ENCODE measurements at regions not wholly inside any gene's neighbourhood (a gene's known extent, or its start where the extent isn't known, plus 50 kb on each side); places are given as distances from the start of the nearest gene placed in this dataset.
A peak's percentile ranks its signal among the peaks of the same experiment; 100 is the strongest.

- Histone ChIP-seq H3K36me3 (ENCODE audit: insufficient read depth, low read length) (no peaks in the 10 kb centered on the region), H3K9me3 (ENCODE audit: insufficient read depth, low read depth, low read length) (no peaks in the 10 kb centered on the region), H2AFZ (ENCODE audit: low read depth, low read length) (no peak overlapping the region), H3K4me3 (ENCODE audit: insufficient read depth, low read depth, low read length) (no peak overlapping the region), H3K27me3 (ENCODE audit: insufficient read depth, low read length) (no peaks in the 10 kb centered on the region), H3K4me1 (ENCODE audit: insufficient read depth, low read length) (peaks cover 49% of the 10 kb centered on the region), H3K79me2 (ENCODE audit: insufficient read depth, low read length) (no peaks in the 10 kb centered on the region), H4K20me1 (ENCODE audit: insufficient read depth, low read length) (no peaks in the 10 kb centered on the region), H3K9ac (ENCODE audit: low read length) (no peak overlapping the region), H3K27ac (ENCODE audit: low read depth, low read length) (no peak overlapping the region), H3K4me2 (ENCODE audit: low read length) (no peak overlapping the region)
- no peak overlapping the region for H3K4me3 Mint-ChIP-seq (ENCODE audit: unreplicated experiment)
- DNase-seq (ENCODE audit: low read depth) (no peak), FAIRE-seq (no peak)
- peaks cover 45% of the 10 kb centered on the region for H3K4me1 Mint-ChIP-seq (ENCODE audit: low read depth, unreplicated experiment)
- H3K9me3 Mint-ChIP-seq (ENCODE audit: unreplicated experiment), result peaks cover 1% of the 10 kb centered on the region
- TF ChIP-seq CTCF (IDR thresholded peaks at IDR 0.05; ENCODE audit: insufficient read depth, low read depth, low read length) (no peak), EZH2 (IDR thresholded peaks at IDR 0.05; ENCODE audit: insufficient read depth, low read length) (no peak)
- H3K36me3 Mint-ChIP-seq (ENCODE audit: low read depth, unreplicated experiment), result no peaks in the 10 kb centered on the region
- H3K27me3 Mint-ChIP-seq (ENCODE audit: low read depth, unreplicated experiment), result no peaks in the 10 kb centered on the region
- H3K27ac Mint-ChIP-seq (ENCODE audit: unreplicated experiment), result no peak overlapping the region
These were observed 250.6 kb downstream of the MSRB3 start for GRCh38 chr12:65529106-65529505.

- DNase-seq (ENCODE audit: low read depth) (no peak), FAIRE-seq (no peak)
- TF ChIP-seq CTCF (IDR thresholded peaks at IDR 0.05; ENCODE audit: insufficient read depth, low read depth, low read length), result no peak
- no peak for TF ChIP-seq EZH2 (IDR thresholded peaks at IDR 0.05; ENCODE audit: insufficient read depth, low read length)
- H3K4me1 Mint-ChIP-seq (ENCODE audit: low read depth, unreplicated experiment), result peaks cover 40% of the 10 kb centered on the region
- Histone ChIP-seq H3K4me3 (ENCODE audit: insufficient read depth, low read depth, low read length) (no peak overlapping the region), H4K20me1 (ENCODE audit: insufficient read depth, low read length) (no peaks in the 10 kb centered on the region), H2AFZ (ENCODE audit: low read depth, low read length) (no peak overlapping the region), H3K36me3 (ENCODE audit: insufficient read depth, low read length) (no peaks in the 10 kb centered on the region), H3K4me1 (ENCODE audit: insufficient read depth, low read length) (peaks cover 50% of the 10 kb centered on the region), H3K4me2 (ENCODE audit: low read length) (no peak overlapping the region), H3K79me2 (ENCODE audit: insufficient read depth, low read length) (no peaks in the 10 kb centered on the region), H3K27me3 (ENCODE audit: insufficient read depth, low read length) (no peaks in the 10 kb centered on the region), H3K9me3 (ENCODE audit: insufficient read depth, low read depth, low read length) (no peaks in the 10 kb centered on the region), H3K9ac (ENCODE audit: low read length) (no peak overlapping the region), H3K27ac (ENCODE audit: low read depth, low read length) (no peak overlapping the region)
- H3K4me3 Mint-ChIP-seq (ENCODE audit: unreplicated experiment), result no peak overlapping the region
- peaks cover 1% of the 10 kb centered on the region for H3K9me3 Mint-ChIP-seq (ENCODE audit: unreplicated experiment)
- no peak overlapping the region for H3K27ac Mint-ChIP-seq (ENCODE audit: unreplicated experiment)
- no peaks in the 10 kb centered on the region for H3K27me3 Mint-ChIP-seq (ENCODE audit: low read depth, unreplicated experiment)
- H3K36me3 Mint-ChIP-seq (ENCODE audit: low read depth, unreplicated experiment), result no peaks in the 10 kb centered on the region
These were observed 251.4 kb downstream of the MSRB3 start for GRCh38 chr12:65529771-65530435.

- no peak overlapping the region for H3K4me3 Mint-ChIP-seq (ENCODE audit: unreplicated experiment)
- H3K27ac Mint-ChIP-seq (ENCODE audit: unreplicated experiment), result peak overlapping the region; percentile 95
- H3K79me2 ChIP-seq (ENCODE audit: insufficient read depth, low read length), result no peaks in the 10 kb centered on the region
- peak overlapping the region; percentile 80 for H3K9ac ChIP-seq (ENCODE audit: low read length)
- H2AFZ ChIP-seq (ENCODE audit: low read depth, low read length), result no peak overlapping the region
- H3K4me1 Mint-ChIP-seq (ENCODE audit: low read depth, unreplicated experiment), result peaks cover 44% of the 10 kb centered on the region
- peaks cover 54% of the 10 kb centered on the region for H3K4me1 ChIP-seq (ENCODE audit: insufficient read depth, low read length)
- DNase-seq (ENCODE audit: low read depth) (peak; percentile 44), FAIRE-seq (no peak)
- no peaks in the 10 kb centered on the region for H3K9me3 ChIP-seq (ENCODE audit: insufficient read depth, low read depth, low read length)
- H3K4me3 ChIP-seq (ENCODE audit: insufficient read depth, low read depth, low read length), result peak overlapping the region; percentile 6
- H3K27ac ChIP-seq (ENCODE audit: low read depth, low read length), result peak overlapping the region; percentile 97
- H3K36me3 ChIP-seq (ENCODE audit: insufficient read depth, low read length), result no peaks in the 10 kb centered on the region
- no peaks in the 10 kb centered on the region for H3K27me3 ChIP-seq (ENCODE audit: insufficient read depth, low read length)
- H3K4me2 ChIP-seq (ENCODE audit: low read length), result peak overlapping the region; percentile 78
- no peak for TF ChIP-seq EZH2 (IDR thresholded peaks at IDR 0.05; ENCODE audit: insufficient read depth, low read length)
- no peak for TF ChIP-seq CTCF (IDR thresholded peaks at IDR 0.05; ENCODE audit: insufficient read depth, low read depth, low read length)
- H3K27me3 Mint-ChIP-seq (ENCODE audit: low read depth, unreplicated experiment), result no peaks in the 10 kb centered on the region
- H4K20me1 ChIP-seq (ENCODE audit: insufficient read depth, low read length), result no peaks in the 10 kb centered on the region
- H3K9me3 Mint-ChIP-seq (ENCODE audit: unreplicated experiment), result peaks cover 5% of the 10 kb centered on the region
- H3K36me3 Mint-ChIP-seq (ENCODE audit: low read depth, unreplicated experiment), result peaks cover 1% of the 10 kb centered on the region
These were observed 253.7 kb downstream of the MSRB3 start for GRCh38 chr12:65532162-65532561.

Data from astrocyte (in vitro differentiated cells and primary cell).